Stimulated activated naive CD4-positive, alpha-beta T cell (primary cell): ENCODE measurements at regions not wholly inside any gene's neighbourhood (a gene's known extent, or its start where the extent isn't known, plus 50 kb on each side); places are given as distances from the start of the nearest gene placed in this dataset.
A peak's percentile ranks its signal among the peaks of the same experiment; 100 is the strongest.

Source experiments
- DNase-seq, 6 experiments: peaks; one replicate each; lab custom pipeline; 2025; lab: John Stamatoyannopoulos, UW

DNA sequence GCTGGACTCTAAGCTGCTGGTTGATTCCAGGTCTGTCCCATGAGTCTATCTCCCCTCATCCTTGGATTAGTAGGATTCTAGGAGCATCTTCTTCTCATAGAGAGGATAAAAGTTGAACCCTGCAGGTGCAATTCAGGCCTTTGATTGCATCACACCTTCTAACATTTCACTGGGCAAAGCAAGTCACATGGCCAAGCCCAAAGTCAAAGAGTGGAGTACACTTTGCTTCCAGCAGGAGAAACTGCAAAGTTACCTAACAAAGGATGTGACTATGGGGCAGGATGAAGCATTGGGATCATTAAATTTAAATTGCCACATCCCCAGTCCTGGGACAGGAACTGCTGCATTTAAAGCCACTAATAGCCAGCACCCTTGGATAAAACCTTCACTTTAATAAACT is 51.0 kb upstream of the EGFLAM start:
- DNase-seq, result no peak

GRCh38 chr5:38202741-38203140 is 55.6 kb upstream of the EGFLAM start:
- DNase-seq, result no peak

DNA sequence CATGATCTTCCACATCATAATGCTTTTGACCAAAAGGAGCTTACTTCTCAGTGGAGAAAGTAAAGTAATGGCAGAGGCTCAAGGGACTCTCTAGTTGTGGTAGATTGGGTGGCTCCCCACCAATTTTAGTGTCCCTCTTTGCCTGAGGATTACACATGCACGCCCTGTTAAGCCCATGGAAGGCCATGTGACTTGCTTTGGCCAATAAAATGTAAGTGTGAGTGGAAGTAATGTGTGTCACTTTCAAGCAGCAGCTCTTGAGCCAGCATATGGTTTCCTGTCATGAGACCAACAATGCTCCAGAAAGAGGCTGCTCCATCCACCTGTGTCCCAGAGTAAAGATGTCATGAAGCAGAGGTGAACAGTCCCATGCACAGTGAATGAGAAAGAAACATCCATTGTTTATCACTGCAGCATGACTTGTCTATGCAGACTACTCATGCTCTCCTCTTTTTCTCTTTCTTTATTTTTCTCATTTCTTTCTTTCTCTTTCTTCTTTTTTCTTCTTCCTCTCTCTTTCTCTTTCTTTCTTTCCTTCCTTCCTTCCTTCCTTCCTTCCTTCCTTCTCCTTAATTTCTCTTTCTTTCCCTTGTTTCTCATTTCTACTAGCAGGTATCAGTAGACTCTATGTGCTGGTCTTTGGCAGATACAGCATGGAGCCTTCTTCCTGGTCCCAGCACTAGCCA is 57.3 kb upstream of the EGFLAM start:
- DNase-seq, result no peak

GRCh38 chr5:38197118-38197517 is 61.2 kb upstream of the EGFLAM start:
- no peak for DNase-seq

DNA sequence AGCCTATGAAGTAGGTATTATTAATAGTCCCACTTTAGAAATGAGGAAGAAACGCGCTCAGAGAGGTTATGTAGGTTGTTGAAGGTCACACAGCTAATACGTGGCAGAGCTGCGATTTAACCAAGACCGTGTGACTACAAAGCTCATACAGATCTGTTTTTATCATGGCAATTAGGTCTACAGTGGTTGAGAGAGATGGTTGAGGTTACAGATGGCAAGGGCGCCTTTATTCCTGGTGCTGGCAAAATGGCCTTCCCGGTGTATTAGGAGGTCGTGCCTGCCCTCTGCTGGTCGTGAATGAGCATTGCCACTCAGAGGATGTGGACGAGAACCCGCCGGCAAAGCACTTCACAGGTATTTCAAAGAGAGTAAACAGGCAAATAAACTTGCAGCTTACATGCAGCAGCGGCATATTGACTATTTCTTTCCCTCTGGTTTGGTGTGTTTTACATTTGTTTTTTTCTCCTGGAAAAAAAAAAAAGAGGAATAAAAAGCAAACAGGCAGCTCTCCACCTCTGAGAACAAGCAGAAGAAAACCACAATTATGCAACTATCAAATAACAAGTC is 65.3 kb upstream of the EGFLAM start:
- DNase-seq, result peak in 4 of 6 experiments; percentile 1 to 33 (median 19)

DNA sequence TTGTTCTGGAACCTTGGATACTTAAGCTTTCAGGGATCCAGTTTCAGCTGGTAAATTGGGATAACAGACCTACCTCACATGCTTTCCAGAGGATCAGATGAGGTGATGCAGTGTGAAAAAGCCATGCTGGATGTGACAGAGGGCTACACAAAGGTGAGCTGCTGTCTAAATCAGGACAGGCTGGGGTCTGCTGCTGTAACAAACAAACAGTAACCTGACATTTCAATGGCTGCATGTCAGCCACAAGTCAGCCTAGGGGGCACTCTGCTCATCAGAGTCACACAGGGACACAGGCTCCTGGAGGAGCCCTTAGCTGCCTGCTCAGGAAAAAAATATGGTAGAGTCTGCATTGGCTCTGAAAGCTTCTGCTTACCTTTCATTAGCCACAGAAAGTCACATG is 66.7 kb upstream of the EGFLAM start:
- no peak for DNase-seq

DNA sequence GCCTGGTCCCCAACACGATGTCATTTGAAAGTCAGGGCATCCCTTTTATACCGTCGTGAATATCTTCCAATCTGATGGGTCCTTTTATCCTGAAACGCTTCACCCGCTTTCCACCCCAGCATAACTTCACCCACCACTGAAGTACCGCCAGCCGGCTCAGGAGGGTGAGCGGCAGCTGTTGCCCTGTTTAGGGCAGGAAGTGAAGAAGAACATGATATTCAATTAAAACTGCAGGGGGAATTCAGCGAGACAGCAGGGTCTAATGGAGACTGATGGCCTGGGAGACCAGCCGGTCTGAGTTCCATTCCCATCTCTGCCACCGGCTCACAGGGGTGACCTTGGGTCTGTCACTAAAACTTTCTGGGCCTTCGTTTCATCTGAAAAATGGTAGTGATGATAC is 68.2 kb upstream of the EGFLAM start:
- no peak for DNase-seq

- DNase-seq, result no peak
These were observed 69.3 kb upstream of the EGFLAM start for GRCh38 chr5:38189081-38189504.

DNA sequence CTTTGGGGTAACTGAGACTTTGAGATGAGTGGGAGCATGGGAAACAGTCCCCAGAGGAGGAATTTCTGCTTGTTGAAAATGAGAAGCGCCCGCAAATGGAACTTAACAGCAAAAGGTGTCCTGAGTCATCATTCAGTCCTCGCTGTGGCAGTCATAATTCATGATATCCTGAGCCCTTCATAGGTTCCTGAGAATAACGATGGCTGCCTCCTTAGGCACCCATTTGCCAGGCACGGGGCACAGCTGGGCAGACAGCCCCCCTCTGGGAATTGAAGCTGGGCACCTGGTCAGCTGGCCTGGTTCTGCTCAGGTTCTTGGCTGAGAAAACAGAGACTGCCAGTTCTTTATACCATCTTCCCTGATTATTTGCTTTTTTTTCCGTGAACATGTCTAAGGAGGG is 69.8 kb upstream of the EGFLAM start:
- DNase-seq, result no peak

DNA sequence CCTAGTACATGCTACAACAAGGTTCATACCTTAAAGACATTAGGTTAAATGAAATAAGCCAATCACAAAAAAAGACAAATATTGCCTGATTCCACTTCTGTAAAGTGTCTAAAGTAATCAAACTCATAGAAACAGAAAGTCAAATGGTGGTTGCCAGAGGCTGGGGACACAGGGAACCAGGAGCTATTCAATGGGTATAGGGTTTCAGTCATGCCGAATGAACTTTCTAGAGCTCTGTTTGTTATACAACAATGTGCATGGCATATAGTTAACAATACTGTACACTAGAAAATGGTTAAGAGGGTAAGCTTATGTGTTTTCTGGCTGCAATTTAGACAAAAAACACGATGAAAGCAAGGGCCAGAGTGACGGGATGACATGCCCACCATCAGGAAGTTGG is 70.8 kb upstream of the EGFLAM start:
- DNase-seq, result no peak

DNA sequence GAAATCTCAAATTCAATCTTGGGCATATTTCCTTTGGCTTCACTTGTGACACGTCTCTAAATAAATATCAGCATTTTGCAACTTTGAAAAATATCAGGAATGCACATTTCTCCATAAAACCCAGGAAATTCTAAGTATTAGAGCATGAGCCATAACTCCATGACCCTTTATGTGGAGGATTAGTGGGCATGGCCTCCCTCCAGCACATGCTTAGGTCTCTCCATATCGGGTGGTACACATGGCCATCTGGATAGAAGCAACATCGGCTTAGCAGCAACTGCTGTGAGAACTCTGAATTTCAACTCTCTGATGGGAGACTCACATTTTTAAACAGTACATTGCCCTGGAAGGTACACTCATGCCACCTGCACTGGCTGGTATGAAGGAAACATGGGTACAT is 73.7 kb upstream of the EGFLAM start:
- no peak for DNase-seq

DNA sequence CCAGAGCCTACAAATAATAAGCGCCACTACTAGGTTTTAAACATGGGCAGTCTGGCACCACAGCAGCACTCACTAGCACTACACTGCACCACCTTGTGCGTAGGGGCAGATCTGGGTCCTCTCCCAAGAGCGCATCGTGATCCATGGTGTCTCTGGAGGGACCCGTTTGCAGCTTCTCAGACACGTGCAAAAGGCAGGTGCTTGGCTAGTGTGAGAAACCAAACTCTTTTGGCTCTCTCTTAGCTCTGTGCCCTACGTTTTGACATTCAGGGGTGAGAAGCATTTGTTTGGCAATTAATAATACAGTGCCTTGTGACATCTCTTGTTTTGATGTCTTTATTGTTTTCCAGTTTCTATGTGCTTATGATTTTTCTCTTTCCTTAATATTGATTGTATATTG is 75.4 kb upstream of the EGFLAM start:
- DNase-seq, result no peak

- DNase-seq, result no peak
These were observed 90.3 kb upstream of the EGFLAM start for GRCh38 chr5:38168029-38168428.

DNA sequence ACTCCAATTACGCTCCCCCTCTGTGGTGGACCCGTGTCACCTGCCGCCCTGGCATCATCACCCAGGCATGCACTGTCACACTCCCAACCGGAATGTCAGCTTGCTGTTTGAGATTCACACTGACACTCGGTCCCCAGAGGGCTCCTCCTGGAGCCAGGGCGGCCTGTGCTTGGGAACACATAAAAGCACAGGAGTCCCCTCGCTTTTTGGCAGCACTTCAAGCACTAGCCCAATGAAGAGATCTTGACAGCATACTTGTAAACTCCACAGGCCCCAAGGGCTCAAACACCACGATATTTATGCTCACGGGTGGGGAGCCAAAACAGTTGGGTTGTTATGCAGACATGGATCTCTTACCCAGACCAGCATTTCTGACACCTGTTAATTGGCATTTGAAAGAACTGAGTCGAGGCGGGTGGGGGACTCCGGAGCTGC is 90.8 kb upstream of the EGFLAM start:
- DNase-seq, result no peak

- no peak for DNase-seq
These were observed 91.5 kb upstream of the EGFLAM start for GRCh38 chr5:38166832-38167231.

DNA sequence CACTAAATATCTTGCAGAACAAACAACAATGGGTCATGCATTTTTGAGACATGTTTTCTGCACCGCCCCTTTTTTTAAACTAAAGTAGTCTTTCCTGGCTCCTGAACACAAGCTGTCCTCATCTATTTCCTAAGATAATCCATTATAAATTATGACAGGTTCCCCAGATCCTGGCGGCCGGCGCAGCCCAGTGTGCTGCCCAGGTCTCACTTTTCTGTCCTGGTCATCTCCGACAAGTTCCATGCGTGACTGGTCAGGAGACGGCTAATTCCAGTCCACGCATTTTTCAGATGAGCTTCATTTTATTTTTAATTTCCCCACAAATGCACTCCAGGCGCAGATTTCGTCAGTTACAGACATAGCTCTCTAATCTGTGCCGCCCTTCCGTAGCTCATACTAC is 92.9 kb upstream of the EGFLAM start:
- DNase-seq, result no peak

DNA sequence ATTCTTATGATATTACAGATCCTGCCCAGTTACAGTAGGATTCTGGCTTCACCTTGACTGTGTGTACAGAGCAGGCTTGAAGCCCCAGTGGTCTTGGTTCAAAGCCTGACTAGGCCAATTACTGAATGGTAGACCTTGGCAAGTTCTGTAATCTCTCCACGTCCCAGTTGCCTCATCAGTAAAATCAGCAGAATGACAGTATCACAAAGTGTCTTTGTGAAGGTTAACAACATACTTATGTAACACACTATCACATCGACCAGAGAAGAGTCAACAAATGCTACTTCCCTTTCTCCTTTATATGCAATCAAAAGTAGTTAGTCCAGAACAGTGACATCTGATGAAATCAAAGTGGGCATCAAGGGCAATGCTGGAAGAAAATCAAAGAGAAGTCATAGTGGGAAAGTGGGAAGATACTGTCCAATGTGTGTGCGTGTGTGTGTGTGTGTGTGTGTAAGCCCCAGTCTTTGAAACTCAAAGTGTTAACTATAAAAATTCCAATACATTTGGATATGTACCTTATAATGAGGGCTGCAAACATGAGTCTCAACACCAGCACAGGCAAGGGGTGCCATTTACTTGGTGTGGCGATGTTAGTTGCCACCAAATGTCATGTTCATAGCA is 93.5 kb upstream of the EGFLAM start:
- no peak for DNase-seq

DNA sequence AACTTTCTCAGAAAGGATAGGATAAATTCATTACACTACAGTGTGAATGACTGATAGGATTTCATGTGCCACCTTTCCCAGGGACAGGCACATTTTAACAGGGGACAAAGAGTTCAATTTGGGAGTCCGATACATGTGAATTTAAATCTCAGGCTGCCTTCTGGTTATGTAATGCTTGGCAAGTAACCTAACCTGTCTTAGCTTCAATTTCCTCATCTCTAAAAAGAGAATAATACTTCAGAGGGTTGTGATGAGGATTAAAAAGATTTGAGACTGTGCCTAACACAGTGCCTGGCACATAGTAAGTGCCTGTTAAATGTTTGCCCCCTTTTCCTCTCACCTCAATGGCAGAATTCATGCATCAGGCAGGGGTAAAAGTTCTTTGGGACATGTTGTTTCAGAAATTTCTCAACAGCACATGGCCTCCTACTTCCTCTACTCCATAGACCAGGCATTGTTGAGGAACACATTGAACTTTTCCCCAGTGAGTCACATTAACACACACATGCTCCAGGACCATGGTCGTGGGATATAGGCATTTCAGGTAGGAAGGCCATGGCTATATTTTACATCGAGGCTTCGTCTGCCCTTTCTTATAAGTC is 94.6 kb upstream of the EGFLAM start:
- DNase-seq, result no peak

GRCh38 chr5:38162625-38163024 is 95.7 kb upstream of the EGFLAM start:
- DNase-seq, result no peak

DNA sequence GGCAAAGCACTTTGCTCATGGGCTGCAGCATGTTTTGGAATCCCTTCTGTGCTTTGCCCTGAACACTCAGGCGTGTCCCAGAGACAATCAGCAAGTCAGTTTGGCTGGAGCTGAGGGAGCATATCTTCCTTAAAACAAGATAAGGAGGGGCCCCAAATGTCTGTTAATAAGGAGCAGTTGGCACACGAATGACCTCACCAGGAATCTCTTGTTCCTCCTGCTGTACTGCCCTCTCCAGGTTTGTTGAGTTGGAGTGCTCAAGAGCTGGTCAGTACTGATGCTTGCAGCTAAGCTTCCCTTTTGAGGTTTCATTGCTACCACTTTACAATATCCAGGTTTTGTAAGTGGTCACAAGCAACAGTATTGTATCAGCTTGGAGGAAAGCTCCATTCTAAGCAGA is 101.3 kb upstream of the EGFLAM start:
- DNase-seq, result no peak

DNA sequence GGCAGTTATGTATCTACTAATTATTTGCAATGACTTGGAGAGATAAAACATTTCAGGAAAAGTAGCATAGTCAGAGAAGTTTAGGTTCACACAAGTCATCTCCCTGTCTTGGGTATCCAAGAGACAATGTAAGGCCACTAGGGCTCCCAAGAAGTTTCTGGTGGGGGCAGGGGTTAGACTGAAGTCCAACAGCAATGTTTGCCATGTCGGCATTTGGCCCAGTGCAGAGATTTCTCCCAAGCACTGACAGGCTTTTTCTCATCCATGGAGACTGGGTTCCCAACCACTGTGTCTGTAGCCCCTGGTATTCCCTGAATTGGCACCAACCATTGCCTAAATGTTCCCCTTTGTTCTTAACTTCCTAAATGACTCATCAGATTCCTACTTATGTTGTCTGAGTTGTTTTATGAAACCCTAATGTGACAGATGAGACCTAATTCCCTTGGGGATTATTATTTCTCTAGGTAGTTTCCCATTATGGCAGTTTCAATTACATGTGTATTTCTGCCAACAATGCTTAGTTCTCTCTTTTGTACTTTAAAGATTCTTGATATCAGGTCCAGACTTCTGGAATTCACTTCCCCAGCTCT is 103.6 kb upstream of the EGFLAM start:
- no peak for DNase-seq

DNA sequence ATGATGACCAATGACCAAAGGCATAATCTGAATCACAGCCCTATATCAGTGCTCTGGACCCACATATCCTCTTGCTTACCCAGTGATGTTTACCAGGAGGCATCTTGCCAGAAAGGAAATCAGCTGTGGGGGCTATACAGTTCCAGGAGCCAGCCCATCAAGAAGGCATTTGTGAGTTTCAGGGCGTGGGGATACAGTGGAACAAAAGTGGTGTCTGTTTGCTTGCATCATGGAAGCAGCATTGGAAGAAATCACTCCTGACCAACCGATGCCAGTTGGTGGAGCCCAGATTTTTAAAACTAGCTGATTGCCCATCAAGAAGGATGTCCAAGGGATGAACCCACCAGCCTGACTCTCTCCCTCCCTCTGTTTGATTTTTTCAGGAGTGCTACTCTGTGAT is 106.5 kb upstream of the EGFLAM start:
- DNase-seq, result no peak

- DNase-seq, result no peak
These were observed 108.6 kb upstream of the EGFLAM start for GRCh38 chr5:38149815-38150195.
